Fibroblast of peridontal ligament (primary cell): ENCODE measurements at regions not wholly inside any gene's neighbourhood (a gene's known extent, or its start where the extent isn't known, plus 50 kb on each side); places are given as distances from the start of the nearest gene placed in this dataset.

Experiments used
- DNase-seq: peaks from one replicate; pipeline ENCODE4 v3.0.0-alpha.2; 2010; ENCODE audit errors: extremely low read depth

- DNase-seq, result no peak
These were observed 63.8 kb downstream of the MRPL46 start for GRCh38 chr15:88403351-88403791.

- no peak for DNase-seq
These were observed 65.1 kb downstream of the MRPL46 start for GRCh38 chr15:88401996-88402656.

GRCh38 chr15:88401251-88401995 is 65.8 kb downstream of the MRPL46 start:
- DNase-seq, result no peak

GRCh38 chr15:88400591-88401250 is 66.5 kb downstream of the MRPL46 start:
- no peak for DNase-seq

- no peak for DNase-seq
These were observed 67.1 kb downstream of the MRPL46 start for GRCh38 chr15:88400084-88400483.

- DNase-seq, result no peak
These were observed 68.0 kb downstream of the MRPL46 start for GRCh38 chr15:88399021-88399685.

- no peak for DNase-seq
These were observed 69.2 kb downstream of the MRPL46 start for GRCh38 chr15:88398011-88398410.

- no peak for DNase-seq
These were observed 69.7 kb downstream of the MRPL46 start for GRCh38 chr15:88397506-88397905.

- no peak for DNase-seq
These were observed 71.1 kb downstream of the MRPL46 start for GRCh38 chr15:88395872-88396781.

- no peak for DNase-seq
These were observed 71.9 kb downstream of the MRPL46 start for GRCh38 chr15:88395241-88395640.

- peak; percentile 33 for DNase-seq
These were observed 72.5 kb downstream of the MRPL46 start for GRCh38 chr15:88394553-88395145.

- DNase-seq, result no peak
These were observed 73.3 kb downstream of the MRPL46 start for GRCh38 chr15:88393719-88394519.

GRCh38 chr15:88391700-88392099 is 75.5 kb downstream of the MRPL46 start:
- DNase-seq, result no peak

- no peak for DNase-seq
These were observed 76.2 kb downstream of the MRPL46 start for GRCh38 chr15:88391006-88391405.

GRCh38 chr15:88390164-88390901 is 76.9 kb downstream of the MRPL46 start:
- DNase-seq, result no peak

GRCh38 chr15:88389120-88389519 is 78.1 kb downstream of the MRPL46 start:
- DNase-seq, result no peak

- DNase-seq, result no peak
These were observed 78.5 kb downstream of the MRPL46 start for GRCh38 chr15:88388686-88389085.

GRCh38 chr15:88385078-88385700 is 82.0 kb downstream of the MRPL46 start:
- DNase-seq, result peak; percentile 52

GRCh38 chr15:88383354-88383753 is 83.8 kb downstream of the MRPL46 start:
- no peak for DNase-seq
